HEK293T (cell line): ENCODE measurements at regions not wholly inside any gene's neighbourhood (a gene's known extent, or its start where the extent isn't known, plus 50 kb on each side); places are given as distances from the start of the nearest gene placed in this dataset.

Experiments
- LEF1 ChIP-seq: fragments of 450-650 bp; IDR thresholded peaks from 2 replicates; pipeline ENCODE4 v1.6.1; 2017; ENCODE audit warnings: mild to moderate bottlenecking, borderline replicate concordance
- NFRKB ChIP-seq: fragments of 450-650 bp; IDR thresholded peaks from 2 replicates; pipeline ENCODE4 v1.6.1; 2016; ENCODE audit warnings: mild to moderate bottlenecking, moderate library complexity
- SP1 ChIP-seq: fragments of 450-650 bp; IDR thresholded peaks from 2 replicates; pipeline ENCODE4 v1.6.1; 2017
- SUZ12 ChIP-seq: fragments of 450-650 bp; IDR thresholded peaks from 2 replicates; pipeline ENCODE4 v1.6.1; 2016; ENCODE audit warnings: mild to moderate bottlenecking
- ZNF384 ChIP-seq: fragments of 450-650 bp; IDR thresholded peaks from 2 replicates; pipeline ENCODE4 v1.6.1; 2016

DNA sequence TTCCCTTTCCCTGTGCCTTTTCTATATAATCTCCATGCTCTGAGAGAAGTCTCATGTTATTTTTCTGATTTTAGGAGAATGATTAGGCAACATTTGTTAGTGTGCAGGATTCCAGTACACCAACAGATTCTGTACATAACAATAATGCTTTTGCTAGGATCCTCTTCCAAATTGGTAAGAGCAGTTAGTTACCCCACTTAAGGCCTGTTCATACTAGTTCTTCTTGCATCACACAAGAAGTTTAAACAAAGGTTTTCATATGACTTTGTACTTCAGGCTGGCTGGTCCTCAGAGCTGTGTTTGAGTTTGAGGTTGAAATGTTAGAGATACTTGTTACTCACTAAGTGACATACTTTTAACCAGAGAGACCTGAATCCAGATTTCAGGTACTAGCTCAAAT lies 686.9 kb upstream of the NRXN1 start:
- TF ChIP-seq ZNF384 (no peak), NFRKB (no peak), LEF1 (no peak), SUZ12 (no peak), SP1 (no peak)
